Upper lobe of right lung (tissue), 1 donor: ENCODE measurements at regions not wholly inside any gene's neighbourhood (a gene's known extent, or its start where the extent isn't known, plus 50 kb on each side); places are given as distances from the start of the nearest gene placed in this dataset.
"Not testable (repeated sequence)": the region's sequence is repeated elsewhere in the genome, so short reads cannot be mapped to it uniquely, and the experiment has no call there.

Source experiments
- ATAC-seq: fragments of 200-7000 bp; cut with Tn5 transposase; one replicate; pipeline ENCODE4 v1.9.1; 2020; ENCODE audit warnings: mild to moderate bottlenecking, moderate library complexity
- DNase-seq: peaks from one replicate; pipeline ENCODE4 v3.0.0-alpha.2; 2020
- H3K27ac ChIP-seq: fragments of 200-600 bp; one replicate; pipeline ENCODE4 v1.8.0; 2022
- H3K27me3 ChIP-seq: fragments of 200-600 bp; one replicate; pipeline ENCODE4 v1.8.0; 2022; ENCODE audit warnings: mild to moderate bottlenecking
- H3K36me3 ChIP-seq: fragments of 200-600 bp; one replicate; pipeline ENCODE4 v1.8.0; 2022
- H3K4me1 ChIP-seq: fragments of 200-600 bp; one replicate; pipeline ENCODE4 v1.8.0; 2022
- H3K4me3 ChIP-seq: fragments of 200-600 bp; one replicate; pipeline ENCODE4 v1.8.0; 2022; ENCODE audit warnings: mild to moderate bottlenecking
- H3K9me3 ChIP-seq: fragments of 200-600 bp; one replicate; pipeline ENCODE4 v1.8.0; 2022
- intact Hi-C: fragments of 100-400 bp; cut with DNase I; formaldehyde crosslinking; loops from one replicate; pipeline ENCODE4 v1.11.0; 2022
- TF ChIP-seq, protein P1 (sequence below): fragments of 200-600 bp; IDR thresholded peaks from one replicate; pipeline ENCODE4 v1.8.0; 2022; ENCODE audit warnings: antibody characterized with exemption
- donor health status: DM: no; HTN: yes; CAD: no; lungs with severe emphysema.

DNA sequence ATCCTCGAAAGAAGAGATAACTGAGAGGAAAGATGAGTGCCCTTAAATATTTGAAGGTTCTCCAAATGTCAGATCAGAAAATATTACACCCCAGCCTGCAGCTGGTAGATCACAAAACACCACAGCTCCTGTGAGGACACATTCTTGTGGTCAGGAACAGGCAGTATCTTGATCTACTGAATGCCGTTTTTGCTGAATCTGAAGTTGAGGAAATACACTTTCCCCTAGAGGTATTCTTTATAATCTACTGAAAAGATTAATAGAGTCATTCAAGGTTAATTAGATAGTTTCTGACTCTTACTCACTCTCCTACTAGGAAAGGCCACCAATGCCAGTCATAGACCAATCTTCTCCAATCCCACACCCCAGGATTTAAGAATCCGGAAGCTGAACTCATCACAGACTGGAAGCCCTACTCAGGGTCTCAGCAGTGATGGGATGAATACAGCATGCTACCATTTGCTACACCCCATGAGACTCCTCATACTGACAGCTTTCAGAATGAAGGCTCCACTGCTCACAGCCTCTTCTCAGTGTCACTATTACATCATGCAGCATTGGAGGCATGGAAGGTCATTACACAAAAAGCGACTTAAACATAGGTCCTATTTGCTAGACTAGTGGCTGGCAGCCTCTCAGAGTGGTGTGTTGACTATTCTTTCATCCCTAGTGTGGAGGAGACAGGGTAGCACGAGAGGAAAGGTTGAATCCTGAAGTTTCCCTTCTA, 143.9 kb upstream of the SLC1A3 start:
- Histone ChIP-seq H3K4me3 (no peak overlapping the region), H3K9me3 (no peaks in the 10 kb centered on the region), H3K27me3 (peaks cover 4% of the 10 kb centered on the region), H3K27ac (no peak overlapping the region), H3K4me1 (no peaks in the 10 kb centered on the region), H3K36me3 (no peaks in the 10 kb centered on the region)
- TF ChIP-seq, protein P1, sequence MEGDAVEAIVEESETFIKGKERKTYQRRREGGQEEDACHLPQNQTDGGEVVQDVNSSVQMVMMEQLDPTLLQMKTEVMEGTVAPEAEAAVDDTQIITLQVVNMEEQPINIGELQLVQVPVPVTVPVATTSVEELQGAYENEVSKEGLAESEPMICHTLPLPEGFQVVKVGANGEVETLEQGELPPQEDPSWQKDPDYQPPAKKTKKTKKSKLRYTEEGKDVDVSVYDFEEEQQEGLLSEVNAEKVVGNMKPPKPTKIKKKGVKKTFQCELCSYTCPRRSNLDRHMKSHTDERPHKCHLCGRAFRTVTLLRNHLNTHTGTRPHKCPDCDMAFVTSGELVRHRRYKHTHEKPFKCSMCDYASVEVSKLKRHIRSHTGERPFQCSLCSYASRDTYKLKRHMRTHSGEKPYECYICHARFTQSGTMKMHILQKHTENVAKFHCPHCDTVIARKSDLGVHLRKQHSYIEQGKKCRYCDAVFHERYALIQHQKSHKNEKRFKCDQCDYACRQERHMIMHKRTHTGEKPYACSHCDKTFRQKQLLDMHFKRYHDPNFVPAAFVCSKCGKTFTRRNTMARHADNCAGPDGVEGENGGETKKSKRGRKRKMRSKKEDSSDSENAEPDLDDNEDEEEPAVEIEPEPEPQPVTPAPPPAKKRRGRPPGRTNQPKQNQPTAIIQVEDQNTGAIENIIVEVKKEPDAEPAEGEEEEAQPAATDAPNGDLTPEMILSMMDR: no peak
- intact Hi-C loops: no loop called here
- ATAC-seq: no peak
- DNase-seq: no peak

- intact Hi-C loops, H3K36me3 ChIP-seq, H3K4me3 ChIP-seq, ATAC-seq, H3K27me3 ChIP-seq, H3K27ac ChIP-seq, H3K4me1 ChIP-seq, H3K9me3 ChIP-seq, DNase-seq: not testable (repeated sequence)
Measured at GRCh38 chr5:36475942-36476341, 130.5 kb upstream of the SLC1A3 start.

GRCh38 chr5:36478646-36479317, 127.6 kb upstream of the SLC1A3 start:
- intact Hi-C loops: no loop called here
- Histone ChIP-seq H3K36me3 (no peaks in the 10 kb centered on the region), H3K27ac (no peak overlapping the region), H3K4me3 (no peak overlapping the region), H3K27me3 (no peaks in the 10 kb centered on the region), H3K4me1 (no peaks in the 10 kb centered on the region), H3K9me3 (no peaks in the 10 kb centered on the region)
- peak; percentile 50 for ATAC-seq
- no peak for DNase-seq
- TF ChIP-seq, protein P1: no peak

DNA sequence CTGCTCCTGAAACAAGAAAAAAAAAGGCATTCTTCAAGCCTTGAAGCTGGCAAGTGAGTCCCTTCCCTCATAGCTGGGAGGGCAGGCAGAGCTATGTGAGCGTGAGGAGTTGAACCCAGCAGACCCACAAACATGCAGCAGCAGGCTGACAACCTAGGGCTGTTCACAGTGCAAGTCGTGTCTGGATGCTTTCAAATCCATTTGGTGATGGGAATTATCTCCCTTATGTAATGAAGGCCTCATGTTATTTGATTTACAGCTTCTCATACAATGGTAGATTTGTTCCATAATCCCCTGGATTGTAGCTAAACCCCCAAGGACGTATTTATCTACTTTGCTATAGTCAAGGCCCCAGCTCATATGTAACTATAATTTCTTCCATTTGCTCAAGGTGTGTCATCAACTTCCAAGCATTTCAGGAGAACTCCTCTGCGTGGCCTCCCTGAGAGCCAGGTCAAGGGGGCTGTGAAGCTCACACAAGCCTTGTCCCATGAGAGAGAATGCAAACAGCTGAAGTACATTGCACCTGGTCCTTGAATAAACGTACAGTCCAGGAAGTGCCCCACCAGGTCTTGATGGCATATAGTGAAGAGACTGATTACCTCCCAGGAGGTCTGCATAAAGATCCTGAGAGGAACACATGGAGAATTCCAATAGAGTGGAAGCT, 124.8 kb upstream of the SLC1A3 start:
- DNase-seq (no peak), ATAC-seq (peak; percentile 29)
- intact Hi-C loops: no loop called here
- Histone ChIP-seq H3K4me3 (no peak overlapping the region), H3K36me3 (no peaks in the 10 kb centered on the region), H3K9me3 (no peaks in the 10 kb centered on the region), H3K27me3 (no peaks in the 10 kb centered on the region), H3K4me1 (no peaks in the 10 kb centered on the region), H3K27ac (no peak overlapping the region)
- TF ChIP-seq, protein P1: no peak

- no peaks in the 10 kb centered on the region for H3K9me3 ChIP-seq
- intact Hi-C loops: no loop called here
Measured at GRCh38 chr5:36482812-36483211, 123.6 kb upstream of the SLC1A3 start.

More at GRCh38 chr5:36482812-36483211, 123.6 kb upstream of the SLC1A3 start:
- ATAC-seq: no peak
- no peak overlapping the region for H3K27ac ChIP-seq
- H3K4me1 ChIP-seq: no peaks in the 10 kb centered on the region
- no peaks in the 10 kb centered on the region for H3K36me3 ChIP-seq
- no peak overlapping the region for H3K4me3 ChIP-seq
- no peaks in the 10 kb centered on the region for H3K27me3 ChIP-seq
- TF ChIP-seq, protein P1: no peak
- DNase-seq: no peak
